SJSA1 (cell line): ENCODE measurements at regions not wholly inside any gene's neighbourhood (a gene's known extent, or its start where the extent isn't known, plus 50 kb on each side); places are given as distances from the start of the nearest gene placed in this dataset.
"Not testable (repeated sequence)": the region's sequence is repeated elsewhere in the genome, so short reads cannot be mapped to it uniquely, and the experiment has no call there.

Experiments
- DNase-seq, 2 experiments: peaks; one replicate each; pipeline ENCODE4 v3.0.0-alpha.2; 2015 to 2020; ENCODE audit warnings: low spot score in 2 of 2, low read depth in 1 of 2
- H3K27ac ChIP-seq: fragments of 250-450 bp; sonication (Bioruptor Pico); 2 replicates; pipeline ENCODE4 v1.5.1; 2020; ENCODE audit warnings: mild to moderate bottlenecking, moderate library complexity
- H3K27me3 ChIP-seq: fragments of 250-450 bp; sonication (Bioruptor Pico); replicated peaks from 2 replicates; pipeline ENCODE4 v1.5.1; 2020; ENCODE audit warnings: mild to moderate bottlenecking, moderate library complexity
- H3K36me3 ChIP-seq: fragments of 250-450 bp; sonication (Bioruptor Pico); 2 replicates; pipeline ENCODE4 v1.5.1; 2020; ENCODE audit warnings: mild to moderate bottlenecking
- H3K4me1 ChIP-seq: fragments of 250-450 bp; sonication (Bioruptor Pico); replicated peaks from 2 replicates; pipeline ENCODE4 v1.6.1; 2021; ENCODE audit warnings: mild to moderate bottlenecking
- H3K4me3 ChIP-seq: fragments of 250-450 bp; sonication (Bioruptor Pico); 2 replicates; pipeline ENCODE4 v1.5.1; 2020; ENCODE audit warnings: mild to moderate bottlenecking
- H3K9me3 ChIP-seq: fragments of 250-450 bp; sonication (Bioruptor Pico); replicated peaks from 2 replicates; pipeline ENCODE4 v1.5.1; 2020; ENCODE audit warnings: mild to moderate bottlenecking

- no peaks in the 10 kb centered on the region for H3K9me3 ChIP-seq
- no peak for DNase-seq
- H3K27me3 ChIP-seq, result no peaks in the 10 kb centered on the region
These were observed 261.9 kb upstream of the LUZP2 start for GRCh38 chr11:24234822-24235508.

GRCh38 chr11:24238771-24239645 is 257.8 kb upstream of the LUZP2 start:
- Histone ChIP-seq H3K36me3 (no peaks in the 10 kb centered on the region), H3K4me1 (no peaks in the 10 kb centered on the region), H3K27ac (no peak overlapping the region), H3K9me3 (no peaks in the 10 kb centered on the region), H3K27me3 (no peaks in the 10 kb centered on the region), H3K4me3 (no peak overlapping the region)
- no peak for DNase-seq

More at GRCh38 chr11:24234822-24235508, 261.9 kb upstream of the LUZP2 start:
- H3K4me1 ChIP-seq, result no peaks in the 10 kb centered on the region
- H3K27ac ChIP-seq, result no peak overlapping the region
- H3K36me3 ChIP-seq, result no peaks in the 10 kb centered on the region
- no peak overlapping the region for H3K4me3 ChIP-seq

- no peak for DNase-seq
- H3K36me3 ChIP-seq, result no peaks in the 10 kb centered on the region
- no peaks in the 10 kb centered on the region for H3K4me1 ChIP-seq
- H3K9me3 ChIP-seq, result no peaks in the 10 kb centered on the region
- H3K27ac ChIP-seq, result no peak overlapping the region
- H3K4me3 ChIP-seq, result no peak overlapping the region
- H3K27me3 ChIP-seq, result no peaks in the 10 kb centered on the region
These were observed 256.9 kb upstream of the LUZP2 start for GRCh38 chr11:24239930-24240329.

GRCh38 chr11:24240496-24241175 is 256.2 kb upstream of the LUZP2 start:
- Histone ChIP-seq H3K27ac (no peak overlapping the region), H3K36me3 (no peaks in the 10 kb centered on the region), H3K27me3 (no peaks in the 10 kb centered on the region), H3K9me3 (no peaks in the 10 kb centered on the region), H3K4me1 (no peaks in the 10 kb centered on the region), H3K4me3 (no peak overlapping the region)
- no peak for DNase-seq

- H3K4me1 ChIP-seq, result no peaks in the 10 kb centered on the region
- no peaks in the 10 kb centered on the region for H3K27me3 ChIP-seq
- H3K9me3 ChIP-seq, result no peaks in the 10 kb centered on the region
- H3K4me3 ChIP-seq, result no peak overlapping the region
- no peaks in the 10 kb centered on the region for H3K36me3 ChIP-seq
- H3K27ac ChIP-seq, result no peak overlapping the region
- no peak for DNase-seq
These were observed 250.1 kb upstream of the LUZP2 start for GRCh38 chr11:24246715-24247114.

GRCh38 chr11:24247846-24248245 is 249.0 kb upstream of the LUZP2 start:
- Histone ChIP-seq H3K9me3 (no peaks in the 10 kb centered on the region), H3K4me1 (no peaks in the 10 kb centered on the region), H3K36me3 (no peaks in the 10 kb centered on the region), H3K27me3 (no peaks in the 10 kb centered on the region), H3K27ac (no peak overlapping the region), H3K4me3 (no peak overlapping the region)
- no peak for DNase-seq

GRCh38 chr11:24249921-24250320 is 246.9 kb upstream of the LUZP2 start:
- no peak overlapping the region for H3K4me3 ChIP-seq
- H3K27me3 ChIP-seq, result no peaks in the 10 kb centered on the region
- no peaks in the 10 kb centered on the region for H3K9me3 ChIP-seq
- no peaks in the 10 kb centered on the region for H3K36me3 ChIP-seq
- no peaks in the 10 kb centered on the region for H3K4me1 ChIP-seq
- no peak overlapping the region for H3K27ac ChIP-seq
- no peak for DNase-seq

GRCh38 chr11:24253237-24253760 is 243.6 kb upstream of the LUZP2 start:
- no peaks in the 10 kb centered on the region for H3K9me3 ChIP-seq
- no peaks in the 10 kb centered on the region for H3K4me1 ChIP-seq
- H3K27ac ChIP-seq, result no peak overlapping the region
- no peaks in the 10 kb centered on the region for H3K27me3 ChIP-seq
- DNase-seq, result no peak
- H3K36me3 ChIP-seq, result no peaks in the 10 kb centered on the region
- no peak overlapping the region for H3K4me3 ChIP-seq

- Histone ChIP-seq H3K4me3 (no peak overlapping the region), H3K4me1 (no peaks in the 10 kb centered on the region), H3K27me3 (no peaks in the 10 kb centered on the region), H3K9me3 (no peaks in the 10 kb centered on the region), H3K36me3 (no peaks in the 10 kb centered on the region), H3K27ac (no peak overlapping the region)
- DNase-seq, result no peak
These were observed 232.0 kb upstream of the LUZP2 start for GRCh38 chr11:24264868-24265267.

- no peak overlapping the region for H3K27ac ChIP-seq
- no peak for DNase-seq
- no peaks in the 10 kb centered on the region for H3K36me3 ChIP-seq
- H3K4me1 ChIP-seq, result no peaks in the 10 kb centered on the region
- H3K4me3 ChIP-seq, result no peak overlapping the region
- no peaks in the 10 kb centered on the region for H3K27me3 ChIP-seq
- no peaks in the 10 kb centered on the region for H3K9me3 ChIP-seq
These were observed 229.8 kb upstream of the LUZP2 start for GRCh38 chr11:24267014-24267413.

- DNase-seq, result no peak
- Histone ChIP-seq H3K9me3 (no peaks in the 10 kb centered on the region), H3K4me3 (no peak overlapping the region), H3K4me1 (no peaks in the 10 kb centered on the region), H3K27ac (no peak overlapping the region), H3K27me3 (no peaks in the 10 kb centered on the region), H3K36me3 (no peaks in the 10 kb centered on the region)
These were observed 225.1 kb upstream of the LUZP2 start for GRCh38 chr11:24271798-24272197.

GRCh38 chr11:24274214-24274781 is 222.6 kb upstream of the LUZP2 start:
- H3K4me3 ChIP-seq, H3K4me1 ChIP-seq, H3K9me3 ChIP-seq, H3K36me3 ChIP-seq, DNase-seq, H3K27me3 ChIP-seq, H3K27ac ChIP-seq: not testable (repeated sequence)

- H3K9me3 ChIP-seq, result 0 out of 2 replicates have a peak, but pooled peaks cover 3% of the 10 kb centered on the region
- no peaks in the 10 kb centered on the region for H3K36me3 ChIP-seq
- no peak overlapping the region for H3K27ac ChIP-seq
- H3K4me3 ChIP-seq, result no peak overlapping the region
- no peaks in the 10 kb centered on the region for H3K27me3 ChIP-seq
- no peaks in the 10 kb centered on the region for H3K4me1 ChIP-seq
- no peak for DNase-seq
These were observed 210.6 kb upstream of the LUZP2 start for GRCh38 chr11:24286238-24286637.
